ENCODE measurements at regions not wholly inside any gene's neighbourhood (a gene's known extent, or its start where the extent isn't known, plus 50 kb on each side); places are given as distances from the start of the nearest gene placed in this dataset.

GRCh38 chr6:139711804-139712585 lies 337.5 kb upstream of the CITED2 start:
- no peak overlapping the region for H3K9ac ChIP-seq (ENCODE audit: low read length)
- H3K9me3 ChIP-seq (ENCODE audit: low read length): no peaks in the 10 kb centered on the region
- no peak overlapping the region for H3K27ac ChIP-seq (ENCODE audit: low read length)
- no peaks in the 10 kb centered on the region for H3K9me2 ChIP-seq (ENCODE audit: insufficient read depth, low read length)
- no peaks in the 10 kb centered on the region for H3F3A ChIP-seq (ENCODE audit: insufficient read depth, low read length, poor library complexity, severe bottlenecking)
- no peaks in the 10 kb centered on the region for H3K79me2 ChIP-seq (replicated peaks; ENCODE audit: insufficient read depth, low read length)
- H3K4me2 ChIP-seq (ENCODE audit: low read length): no peak overlapping the region
- no peaks in the 10 kb centered on the region for H3K36me3 ChIP-seq (ENCODE audit: insufficient read depth, low read length)
- H2AFZ ChIP-seq (ENCODE audit: low read depth, low read length): no peak overlapping the region
- no peak overlapping the region for H3K4me3 ChIP-seq (ENCODE audit: low read length)
- no peaks in the 10 kb centered on the region for H4K20me1 ChIP-seq (ENCODE audit: insufficient read depth)
- H3K27me3 ChIP-seq (ENCODE audit: insufficient read depth, low read depth, low read length): no peaks in the 10 kb centered on the region
- TF ChIP-seq TAF1 (IDR thresholded peaks at IDR 0.05; ENCODE audit: low read depth) (no peak), MXI1 (conservative IDR thresholded peaks at IDR 0.05; ENCODE audit: poor library complexity, severe bottlenecking) (no peak), POLR2AphosphoS5 (IDR thresholded peaks at IDR 0.05) (no peak), EZH2 (IDR thresholded peaks at IDR 0.05; ENCODE audit: borderline replicate concordance, insufficient read depth, low read length, poor library complexity, severe bottlenecking) (no peak), EP300 (conservative IDR thresholded peaks at IDR 0.05; ENCODE audit: poor library complexity, severe bottlenecking) (no peak), RAD21 (conservative IDR thresholded peaks at IDR 0.05) (no peak), SMC3 (conservative IDR thresholded peaks at IDR 0.05; ENCODE audit: poor library complexity) (no peak), REST (IDR thresholded peaks at IDR 0.05; ENCODE audit: borderline replicate concordance) (no peak), CTCF (IDR thresholded peaks at IDR 0.05; ENCODE audit: poor library complexity, severe bottlenecking) (no peak)

- Histone ChIP-seq H3K4me2 (ENCODE audit: low read length) (no peak overlapping the region), H3K4me3 (ENCODE audit: low read length) (no peak overlapping the region), H3K9ac (ENCODE audit: low read length) (no peak overlapping the region), H3K79me2 (replicated peaks; ENCODE audit: insufficient read depth, low read length) (no peaks in the 10 kb centered on the region), H3F3A (ENCODE audit: insufficient read depth, low read length, poor library complexity, severe bottlenecking) (no peaks in the 10 kb centered on the region), H3K36me3 (ENCODE audit: insufficient read depth, low read length) (no peaks in the 10 kb centered on the region), H3K9me3 (ENCODE audit: low read length) (no peaks in the 10 kb centered on the region), H3K9me2 (ENCODE audit: insufficient read depth, low read length) (no peaks in the 10 kb centered on the region), H2AFZ (ENCODE audit: low read depth, low read length) (no peak overlapping the region), H3K27ac (ENCODE audit: low read length) (no peak overlapping the region), H3K27me3 (ENCODE audit: insufficient read depth, low read depth, low read length) (no peaks in the 10 kb centered on the region), H4K20me1 (ENCODE audit: insufficient read depth) (no peaks in the 10 kb centered on the region)
- TF ChIP-seq CTCF (IDR thresholded peaks at IDR 0.05; ENCODE audit: poor library complexity, severe bottlenecking): no peak
- no peak for TF ChIP-seq REST (IDR thresholded peaks at IDR 0.05; ENCODE audit: borderline replicate concordance)
- no peak for TF ChIP-seq EZH2 (IDR thresholded peaks at IDR 0.05; ENCODE audit: borderline replicate concordance, insufficient read depth, low read length, poor library complexity, severe bottlenecking)
Measured at GRCh38 chr6:139710556-139710955, 336.1 kb upstream of the CITED2 start.

Measured in neural cell (in vitro differentiated cells).